Chondrocyte (in vitro differentiated cells): ENCODE measurements at regions not wholly inside any gene's neighbourhood (a gene's known extent, or its start where the extent isn't known, plus 50 kb on each side); places are given as distances from the start of the nearest gene placed in this dataset.

Experiments
- DNase-seq: peaks from one replicate; pipeline ENCODE4 v3.0.0; 2021; ENCODE audit warnings: mixed read lengths, low spot score
- H3K27ac Mint-ChIP-seq: one replicate; pipeline ENCODE4 v1.8.0; 2021; ENCODE audit warnings: mild to moderate bottlenecking, moderate library complexity, mixed read lengths; ENCODE audit not compliant: unreplicated experiment
- H3K27me3 Mint-ChIP-seq: 2 replicates; pipeline ENCODE4 v1.8.0; 2021; ENCODE audit warnings: low read depth, mixed read lengths
- H3K36me3 Mint-ChIP-seq: 2 replicates; pipeline ENCODE4 v1.8.0; 2021; ENCODE audit warnings: low read depth, mixed read lengths
- H3K4me1 Mint-ChIP-seq: 2 replicates; pipeline ENCODE4 v1.8.0; 2021; ENCODE audit warnings: low read depth, mild to moderate bottlenecking, mixed read lengths
- H3K4me3 Mint-ChIP-seq: one replicate; pipeline ENCODE4 v1.8.0; 2021; ENCODE audit warnings: mild to moderate bottlenecking, moderate library complexity, mixed read lengths; ENCODE audit not compliant: unreplicated experiment
- H3K9me3 Mint-ChIP-seq: 2 replicates; pipeline ENCODE4 v1.8.0; 2021; ENCODE audit warnings: low read depth, mixed read lengths
- CTCF ChIP-seq: fragments of 200-600 bp; sonication (generic); IDR thresholded peaks from 2 replicates; pipeline ENCODE4 v1.5.0; 2021; ENCODE audit warnings: antibody characterized with exemption, mild to moderate bottlenecking, moderate library complexity

GRCh38 chr17:72396121-72396520, 275.3 kb downstream of the SOX9 start:
- H3K27ac Mint-ChIP-seq = no peak overlapping the region
- H3K9me3 Mint-ChIP-seq = no peaks in the 10 kb centered on the region
- peaks cover 5% of the 10 kb centered on the region for H3K36me3 Mint-ChIP-seq
- H3K4me1 Mint-ChIP-seq = peaks cover 20% of the 10 kb centered on the region
- no peak overlapping the region for H3K4me3 Mint-ChIP-seq
- no peaks in the 10 kb centered on the region for H3K27me3 Mint-ChIP-seq
- no peak for TF ChIP-seq CTCF
- no peak for DNase-seq

- H3K4me1 Mint-ChIP-seq = peaks cover 17% of the 10 kb centered on the region
- no peaks in the 10 kb centered on the region for H3K9me3 Mint-ChIP-seq
- no peak for TF ChIP-seq CTCF
- H3K36me3 Mint-ChIP-seq = peaks cover 7% of the 10 kb centered on the region
- no peak for DNase-seq
- H3K4me3 Mint-ChIP-seq = no peak overlapping the region
- H3K27ac Mint-ChIP-seq = no peak overlapping the region
- no peaks in the 10 kb centered on the region for H3K27me3 Mint-ChIP-seq
These were observed 276.4 kb downstream of the SOX9 start for GRCh38 chr17:72397223-72397667.

GRCh38 chr17:72397687-72398086, 276.9 kb downstream of the SOX9 start:
- no peak overlapping the region for H3K27ac Mint-ChIP-seq
- H3K4me3 Mint-ChIP-seq = no peak overlapping the region
- peaks cover 7% of the 10 kb centered on the region for H3K36me3 Mint-ChIP-seq
- H3K27me3 Mint-ChIP-seq = no peaks in the 10 kb centered on the region
- H3K9me3 Mint-ChIP-seq = no peaks in the 10 kb centered on the region
- H3K4me1 Mint-ChIP-seq = peaks cover 13% of the 10 kb centered on the region
- no peak for TF ChIP-seq CTCF
- no peak for DNase-seq

- Mint-ChIP-seq H3K4me1 (peaks cover 12% of the 10 kb centered on the region), H3K4me3 (no peak overlapping the region), H3K36me3 (peaks cover 12% of the 10 kb centered on the region), H3K9me3 (no peaks in the 10 kb centered on the region), H3K27ac (no peak overlapping the region), H3K27me3 (no peaks in the 10 kb centered on the region)
- DNase-seq = no peak
- no peak for TF ChIP-seq CTCF
These were observed 278.3 kb downstream of the SOX9 start for GRCh38 chr17:72399023-72399607.

GRCh38 chr17:72399608-72400487, 279.0 kb downstream of the SOX9 start:
- Mint-ChIP-seq H3K4me3 (no peak overlapping the region), H3K27me3 (no peaks in the 10 kb centered on the region), H3K27ac (no peak overlapping the region), H3K4me1 (peaks cover 8% of the 10 kb centered on the region), H3K36me3 (peaks cover 12% of the 10 kb centered on the region), H3K9me3 (no peaks in the 10 kb centered on the region)
- DNase-seq = no peak
- no peak for TF ChIP-seq CTCF
